Endodermal cell (in vitro differentiated cells): ENCODE measurements at regions not wholly inside any gene's neighbourhood (a gene's known extent, or its start where the extent isn't known, plus 50 kb on each side); places are given as distances from the start of the nearest gene placed in this dataset.
"Not testable (repeated sequence)": the region's sequence is repeated elsewhere in the genome, so short reads cannot be mapped to it uniquely, and the experiment has no call there.

Experiments used
- DNase-seq: peaks from one replicate; pipeline ENCODE4 v3.0.0-alpha.2; 2017
- H3K27ac ChIP-seq: 2 replicates; pipeline ENCODE4 v1.5.1; 2013; ENCODE audit warnings: mild to moderate bottlenecking, low read depth, low read length, moderate library complexity
- H3K27me3 ChIP-seq: 2 replicates; pipeline ENCODE4 v1.6.1; 2013; ENCODE audit warnings: mild to moderate bottlenecking, low read length, moderate library complexity; ENCODE audit not compliant: insufficient read depth, control insufficient read depth, poor library complexity, severe bottlenecking
- H3K36me3 ChIP-seq: 2 replicates; pipeline ENCODE4 v1.7.0; 2013; ENCODE audit warnings: mild to moderate bottlenecking, low read length, moderate library complexity; ENCODE audit not compliant: control insufficient read depth, insufficient read depth
- H3K4me1 ChIP-seq: one replicate; pipeline ENCODE4 v1.7.0; 2013; ENCODE audit warnings: low read length; ENCODE audit not compliant: control insufficient read depth, insufficient read depth
- H3K4me3 ChIP-seq: 2 replicates; pipeline ENCODE4 v1.5.1; 2013; ENCODE audit warnings: mild to moderate bottlenecking, low read length, moderate library complexity
- H3K9ac ChIP-seq: 2 replicates; pipeline ENCODE4 v1.6.1; 2013; ENCODE audit warnings: mild to moderate bottlenecking, low read length, moderate library complexity; ENCODE audit not compliant: poor library complexity, severe bottlenecking; ENCODE audit errors: extremely low read depth
- H3K9me3 ChIP-seq: 2 replicates; pipeline ENCODE4 v1.6.1; 2013; ENCODE audit warnings: mild to moderate bottlenecking, low read length, moderate library complexity; ENCODE audit not compliant: control insufficient read depth
- H3K27ac Mint-ChIP-seq: 2 replicates; pipeline ENCODE4 v1.8.0; 2020; ENCODE audit warnings: mixed read lengths
- H3K27me3 Mint-ChIP-seq: 2 replicates; pipeline ENCODE4 v1.8.0; 2021; ENCODE audit warnings: mild to moderate bottlenecking, mixed read lengths; ENCODE audit not compliant: insufficient read depth
- H3K36me3 Mint-ChIP-seq: 2 replicates; pipeline ENCODE4 v1.8.0; 2020; ENCODE audit warnings: low read depth, mixed read lengths
- H3K4me1 Mint-ChIP-seq: 2 replicates; pipeline ENCODE4 v1.8.0; 2020; ENCODE audit warnings: mixed read lengths
- H3K4me3 Mint-ChIP-seq: 2 replicates; pipeline ENCODE4 v1.8.0; 2020; ENCODE audit warnings: mild to moderate bottlenecking, moderate library complexity, mixed read lengths
- H3K9me3 Mint-ChIP-seq: 2 replicates; pipeline ENCODE4 v1.8.0; 2020; ENCODE audit warnings: mild to moderate bottlenecking, mixed read lengths
- WGBS, 2 experiments: methylation state at CpG; one replicate each; pipeline versions ENCODE4 v1.1.5 to v1.1.7; 2013; ENCODE audit warnings: missing lambda C conversion rate in 2 of 2, mixed read lengths in 1 of 2; ENCODE audit not compliant: insufficient coverage in 1 of 2, insufficient read length in 1 of 2; 5-methylcytosine and 5-hydroxymethylcytosine counted together
- TF ChIP-seq, protein P1 (sequence below): fragments of 200-600 bp; sonication (generic); conservative IDR thresholded peaks from 2 replicates; pipeline ENCODE4 v1.5.0; 2021; ENCODE audit warnings: antibody characterized with exemption, mild to moderate bottlenecking

DNA sequence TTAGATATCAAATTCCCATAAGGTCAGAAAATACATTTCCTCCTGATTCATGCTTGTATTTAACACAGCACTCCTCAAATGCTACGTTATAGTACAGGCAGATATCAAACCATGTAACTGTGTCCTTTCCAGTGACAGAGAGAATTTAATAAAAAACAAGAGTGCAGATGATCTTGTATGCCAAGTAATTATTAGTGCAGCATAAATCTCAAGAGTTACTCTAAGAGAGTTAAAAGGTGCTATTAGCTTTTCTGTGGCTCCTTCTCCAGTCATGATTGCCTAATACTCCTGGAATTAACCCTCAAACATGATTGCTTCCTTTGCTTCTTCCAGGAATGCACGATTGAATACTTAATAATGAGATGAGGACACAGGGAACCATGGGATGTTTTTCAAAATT, 413.0 kb upstream of the DPH6 start:
- WGBS, 2 experiments: 66 to 100% methylated on average over 1 to 2 of the region's 2 CpGs
- no peaks in the 10 kb centered on the region for H3K36me3 Mint-ChIP-seq
- no peaks in the 10 kb centered on the region for H3K9me3 ChIP-seq
- no peak overlapping the region for H3K4me3 ChIP-seq
- H3K9ac ChIP-seq: no peak overlapping the region
- no peaks in the 10 kb centered on the region for H3K4me1 ChIP-seq
- TF ChIP-seq, protein P1, sequence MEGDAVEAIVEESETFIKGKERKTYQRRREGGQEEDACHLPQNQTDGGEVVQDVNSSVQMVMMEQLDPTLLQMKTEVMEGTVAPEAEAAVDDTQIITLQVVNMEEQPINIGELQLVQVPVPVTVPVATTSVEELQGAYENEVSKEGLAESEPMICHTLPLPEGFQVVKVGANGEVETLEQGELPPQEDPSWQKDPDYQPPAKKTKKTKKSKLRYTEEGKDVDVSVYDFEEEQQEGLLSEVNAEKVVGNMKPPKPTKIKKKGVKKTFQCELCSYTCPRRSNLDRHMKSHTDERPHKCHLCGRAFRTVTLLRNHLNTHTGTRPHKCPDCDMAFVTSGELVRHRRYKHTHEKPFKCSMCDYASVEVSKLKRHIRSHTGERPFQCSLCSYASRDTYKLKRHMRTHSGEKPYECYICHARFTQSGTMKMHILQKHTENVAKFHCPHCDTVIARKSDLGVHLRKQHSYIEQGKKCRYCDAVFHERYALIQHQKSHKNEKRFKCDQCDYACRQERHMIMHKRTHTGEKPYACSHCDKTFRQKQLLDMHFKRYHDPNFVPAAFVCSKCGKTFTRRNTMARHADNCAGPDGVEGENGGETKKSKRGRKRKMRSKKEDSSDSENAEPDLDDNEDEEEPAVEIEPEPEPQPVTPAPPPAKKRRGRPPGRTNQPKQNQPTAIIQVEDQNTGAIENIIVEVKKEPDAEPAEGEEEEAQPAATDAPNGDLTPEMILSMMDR: no peak
- H3K27me3 Mint-ChIP-seq: no peaks in the 10 kb centered on the region
- H3K27ac Mint-ChIP-seq: no peak overlapping the region
- no peaks in the 10 kb centered on the region for H3K36me3 ChIP-seq
- no peak for DNase-seq
- H3K9me3 Mint-ChIP-seq: no peaks in the 10 kb centered on the region
- H3K4me3 Mint-ChIP-seq: no peak overlapping the region
- H3K27ac ChIP-seq: no peak overlapping the region
- H3K4me1 Mint-ChIP-seq: no peaks in the 10 kb centered on the region
- no peaks in the 10 kb centered on the region for H3K27me3 ChIP-seq

DNA sequence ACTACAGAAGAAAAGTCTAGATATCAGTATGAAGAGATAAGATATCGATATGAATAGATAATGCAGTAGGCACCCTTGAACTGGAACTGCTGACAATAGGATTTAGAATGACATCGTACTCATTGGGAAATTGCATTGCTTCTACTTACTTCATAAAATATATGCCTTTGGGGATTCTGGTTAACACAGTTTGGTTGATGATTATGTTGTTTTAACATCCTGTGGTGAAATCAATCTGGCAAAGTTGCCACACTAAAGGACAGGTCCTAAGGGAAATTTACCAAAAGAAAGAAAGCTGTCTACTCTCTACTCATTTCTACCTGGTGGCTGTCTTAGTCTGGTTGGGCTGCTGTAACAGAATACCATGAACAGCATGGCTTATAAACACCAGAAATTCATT, 417.4 kb upstream of the DPH6 start:
- 73 to 100% methylated on average over 1 to 2 of the region's 2 CpGs for WGBS, 2 experiments
- DNase-seq: no peak
- no peak overlapping the region for H3K4me3 Mint-ChIP-seq
- no peak overlapping the region for H3K4me3 ChIP-seq
- H3K4me1 ChIP-seq: no peaks in the 10 kb centered on the region
- no peak overlapping the region for H3K27ac Mint-ChIP-seq
- peaks cover 2% of the 10 kb centered on the region for H3K4me1 Mint-ChIP-seq
- H3K9me3 ChIP-seq: no peaks in the 10 kb centered on the region
- no peaks in the 10 kb centered on the region for H3K27me3 ChIP-seq
- H3K27ac ChIP-seq: no peak overlapping the region
- H3K36me3 ChIP-seq: no peaks in the 10 kb centered on the region
- no peaks in the 10 kb centered on the region for H3K9me3 Mint-ChIP-seq
- H3K36me3 Mint-ChIP-seq: no peaks in the 10 kb centered on the region
- no peaks in the 10 kb centered on the region for H3K27me3 Mint-ChIP-seq
- TF ChIP-seq, protein P1: no peak
- no peak overlapping the region for H3K9ac ChIP-seq

DNA sequence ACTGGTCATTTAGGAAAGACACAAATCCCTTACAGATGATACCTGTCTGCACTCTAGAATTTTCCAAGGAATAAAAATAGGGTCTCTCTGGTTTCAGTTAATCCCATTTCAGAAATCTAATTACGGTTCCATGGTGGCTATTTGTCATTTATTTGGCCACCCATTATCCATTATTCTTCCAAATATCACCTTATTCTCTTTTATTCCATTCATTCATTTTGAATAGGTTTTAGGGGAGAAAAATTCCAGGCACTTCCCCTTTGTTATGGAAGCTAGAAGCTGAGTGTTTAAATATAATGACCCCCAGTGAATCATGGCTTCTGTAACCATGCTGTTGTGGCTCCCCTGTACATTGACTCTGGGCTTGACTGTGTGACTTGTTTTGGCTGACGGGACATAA, 420.8 kb upstream of the DPH6 start:
- Histone ChIP-seq H3K36me3 (no peaks in the 10 kb centered on the region), H3K27me3 (no peaks in the 10 kb centered on the region), H3K4me1 (no peaks in the 10 kb centered on the region), H3K9me3 (no peaks in the 10 kb centered on the region), H3K9ac (no peak overlapping the region), H3K4me3 (no peak overlapping the region), H3K27ac (no peak overlapping the region)
- Mint-ChIP-seq H3K36me3 (no peaks in the 10 kb centered on the region), H3K4me1 (peaks cover 2% of the 10 kb centered on the region), H3K4me3 (no peak overlapping the region), H3K27ac (no peak overlapping the region), H3K27me3 (no peaks in the 10 kb centered on the region), H3K9me3 (no peaks in the 10 kb centered on the region)
- DNase-seq: no peak
- WGBS, 2 experiments: 94 to 100% methylated on average over 1 to 2 of the region's 2 CpGs
- TF ChIP-seq, protein P1: no peak

DNA sequence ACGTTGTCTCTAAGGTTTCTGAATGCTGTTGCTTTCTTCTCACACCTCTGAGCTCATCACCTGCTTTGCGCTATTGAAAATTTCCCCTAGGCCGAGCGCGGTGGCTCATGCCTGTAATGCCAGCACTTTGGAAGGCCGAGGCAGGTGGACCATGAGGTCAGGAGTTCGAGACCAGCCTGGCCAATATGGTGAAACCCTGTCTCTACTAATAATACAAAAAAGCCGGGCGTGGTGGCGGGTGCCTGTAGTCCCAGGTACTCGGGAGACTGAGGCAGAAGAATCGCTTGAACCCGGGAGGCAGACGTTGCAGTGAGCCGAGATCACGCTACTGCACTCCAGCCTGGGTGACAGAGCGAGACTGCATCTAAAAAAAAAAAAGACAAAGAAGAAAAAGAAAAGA, 422.0 kb upstream of the DPH6 start:
- not testable (repeated sequence) for DNase-seq, H3K36me3 Mint-ChIP-seq, H3K9me3 ChIP-seq, H3K27me3 ChIP-seq, H3K27ac Mint-ChIP-seq, H3K27me3 Mint-ChIP-seq, H3K4me1 ChIP-seq, H3K27ac ChIP-seq, H3K36me3 ChIP-seq, H3K4me1 Mint-ChIP-seq, H3K9ac ChIP-seq, H3K9me3 Mint-ChIP-seq, H3K4me3 ChIP-seq, H3K4me3 Mint-ChIP-seq
- WGBS, 2 experiments: 94 to 96% methylated on average over 16 to 17 of the region's 17 CpGs
